CD4-positive, alpha-beta T cell treated with Interleukin-4 for 1 hour (primary cell): ENCODE measurements at regions not wholly inside any gene's neighbourhood (a gene's known extent, or its start where the extent isn't known, plus 50 kb on each side); places are given as distances from the start of the nearest gene placed in this dataset.
"Not testable (repeated sequence)": the region's sequence is repeated elsewhere in the genome, so short reads cannot be mapped to it uniquely, and the experiment has no call there.

Experiments used
- DNase-seq, 2 donors: peaks; one replicate each; pipeline ENCODE4 v3.0.0-alpha.2; 2020 to 2022

- not testable (repeated sequence) for DNase-seq
Measured at GRCh38 chr16:88165040-88165544, 213.9 kb downstream of the BANP start.

DNA sequence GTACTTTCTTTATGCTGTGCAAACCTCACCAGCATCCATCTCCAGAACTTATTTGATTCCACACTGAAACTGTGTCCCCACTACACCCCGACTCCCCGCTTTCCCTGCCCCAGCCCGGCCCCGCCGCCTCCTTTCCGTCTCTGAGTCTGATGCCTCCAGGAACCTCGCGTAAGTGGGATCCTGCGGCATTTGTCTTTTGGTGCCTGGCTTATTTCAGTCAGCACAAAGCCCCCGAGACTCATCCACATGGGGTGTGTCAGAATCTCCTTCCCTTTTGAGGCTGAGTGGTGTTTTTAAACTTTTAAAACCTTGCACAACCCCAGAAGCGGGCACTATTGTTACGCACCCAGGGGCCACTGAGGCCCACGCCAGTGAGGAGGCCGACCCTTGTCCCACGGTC, 214.4 kb downstream of the BANP start:
- not testable (repeated sequence) for DNase-seq

DNA sequence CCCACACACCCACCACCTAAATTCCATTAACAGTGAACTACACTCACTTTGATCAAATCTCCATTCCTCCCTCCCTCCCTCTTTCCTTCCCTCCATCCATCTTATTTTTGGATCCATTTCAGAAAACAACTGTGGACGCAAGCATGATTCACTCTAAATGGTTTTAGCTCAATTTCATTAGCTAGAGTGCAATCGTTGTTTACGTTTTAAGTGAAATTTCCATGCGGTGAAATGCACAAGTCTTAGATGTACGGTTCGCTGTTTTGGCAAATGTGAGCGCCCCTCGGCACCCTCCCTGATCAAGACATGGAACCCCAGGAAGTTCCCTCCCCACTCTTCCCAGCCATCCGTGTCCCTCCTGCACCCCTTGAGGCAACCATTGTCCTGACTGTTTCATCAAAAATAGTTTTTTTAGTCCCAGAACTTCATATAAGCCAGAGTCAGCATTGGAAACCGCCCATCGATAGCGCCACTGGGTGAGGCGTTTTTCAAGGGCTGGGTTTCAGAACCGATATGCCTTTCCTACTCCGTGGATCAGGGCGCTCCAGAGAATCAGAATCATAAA, 215.1 kb downstream of the BANP start:
- not testable (repeated sequence) for DNase-seq

DNA sequence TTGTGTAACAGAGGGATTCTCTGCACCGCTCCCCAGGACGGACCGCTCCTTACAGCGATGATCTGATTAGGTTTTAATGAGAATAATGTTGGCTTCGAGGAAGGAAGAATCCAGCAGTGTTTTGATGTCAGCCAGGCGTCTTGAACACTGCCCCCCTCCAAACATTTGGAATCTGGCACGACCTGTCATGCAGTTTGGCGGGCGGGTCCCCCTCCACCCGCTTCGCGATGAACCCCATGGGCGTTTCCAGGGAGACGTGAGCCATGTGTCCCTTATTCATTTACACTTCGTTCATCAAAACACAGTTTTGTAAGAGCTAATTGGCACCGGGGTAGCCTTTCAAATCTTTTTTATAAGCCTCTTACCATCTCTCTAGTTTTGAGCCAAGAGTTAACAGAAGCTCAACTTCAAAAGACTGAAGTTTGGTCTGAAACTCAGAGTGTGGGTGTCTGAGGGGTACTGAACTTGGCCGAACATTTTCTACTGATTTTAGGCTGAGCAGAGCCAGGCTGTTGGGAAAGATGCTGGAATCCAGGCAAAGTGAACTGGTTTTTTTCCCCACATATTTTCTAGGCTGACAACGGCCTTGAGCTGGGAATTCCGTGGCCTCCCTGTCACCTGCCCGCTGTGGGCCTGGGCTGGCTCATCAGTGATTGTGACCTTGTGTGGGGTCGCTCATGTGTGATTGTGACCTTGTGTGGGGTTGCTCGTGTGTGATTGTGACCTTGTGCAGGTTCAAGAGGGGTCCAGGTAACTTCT, 214.8 kb upstream of the ZNF469 start:
- DNase-seq: not testable (repeated sequence)

GRCh38 chr16:88168557-88168949, 214.2 kb upstream of the ZNF469 start:
- not testable (repeated sequence) for DNase-seq

DNA sequence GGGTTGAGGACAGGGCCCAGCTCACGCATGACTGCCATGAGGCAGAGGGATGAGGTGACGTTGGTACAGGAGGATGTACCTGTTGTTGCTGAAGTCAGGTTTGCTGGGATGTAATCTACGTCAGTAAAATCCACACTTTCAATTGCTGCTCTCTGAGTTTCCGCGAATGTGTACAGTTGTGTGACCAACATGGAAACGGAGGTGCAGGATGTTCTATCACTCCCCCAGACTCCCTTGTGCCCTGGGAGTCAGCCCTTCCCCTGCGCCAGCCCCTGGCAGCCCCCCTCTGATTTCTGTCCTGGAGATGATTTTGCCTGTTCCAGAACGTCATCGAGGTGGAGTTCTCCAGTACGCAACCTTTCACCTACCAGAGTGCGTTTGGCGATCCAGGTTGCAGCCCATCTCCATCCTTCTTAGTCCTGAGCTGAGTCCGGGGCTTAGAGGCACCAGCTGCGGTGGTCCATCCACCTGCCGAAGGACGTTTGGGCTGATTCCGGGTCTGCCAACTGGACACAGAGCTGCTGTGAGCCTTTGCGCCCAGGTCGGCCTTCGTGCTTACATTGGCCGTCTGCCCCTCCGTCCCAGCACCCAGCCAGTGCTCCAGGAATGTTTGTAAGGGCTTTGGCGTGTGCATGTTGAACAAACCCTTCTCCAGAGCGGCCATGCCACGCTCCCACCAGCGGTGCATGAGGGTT, 213.5 kb upstream of the ZNF469 start:
- DNase-seq: not testable (repeated sequence)

GRCh38 chr16:88169831-88170165, 213.0 kb upstream of the ZNF469 start:
- not testable (repeated sequence) for DNase-seq

- peak in 1 of 2 donors; percentile 30 for DNase-seq
Measured at GRCh38 chr16:88170528-88170991, 212.2 kb upstream of the ZNF469 start.

DNA sequence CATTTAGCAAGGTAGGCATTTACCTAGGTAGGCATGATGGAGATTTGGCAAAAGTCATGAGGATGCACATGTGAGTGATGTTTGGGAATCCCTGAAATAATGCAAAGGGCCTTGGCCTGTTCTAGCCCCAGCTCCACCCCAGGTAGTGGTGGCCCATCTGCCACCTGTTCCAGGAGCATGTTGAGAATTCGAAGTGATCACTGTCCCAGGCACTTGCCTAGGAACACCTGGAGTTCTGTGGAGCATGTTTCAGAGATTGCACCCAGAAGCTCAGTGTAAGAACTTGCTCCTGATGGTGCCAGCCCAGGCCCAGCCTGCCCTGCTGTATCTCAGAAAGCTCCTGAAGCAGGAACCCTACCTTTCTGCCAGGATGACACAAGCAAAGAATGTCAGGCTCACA, 211.6 kb upstream of the ZNF469 start:
- not testable (repeated sequence) for DNase-seq

- not testable (repeated sequence) for DNase-seq
Measured at GRCh38 chr16:88176184-88176583, 206.6 kb upstream of the ZNF469 start.

DNA sequence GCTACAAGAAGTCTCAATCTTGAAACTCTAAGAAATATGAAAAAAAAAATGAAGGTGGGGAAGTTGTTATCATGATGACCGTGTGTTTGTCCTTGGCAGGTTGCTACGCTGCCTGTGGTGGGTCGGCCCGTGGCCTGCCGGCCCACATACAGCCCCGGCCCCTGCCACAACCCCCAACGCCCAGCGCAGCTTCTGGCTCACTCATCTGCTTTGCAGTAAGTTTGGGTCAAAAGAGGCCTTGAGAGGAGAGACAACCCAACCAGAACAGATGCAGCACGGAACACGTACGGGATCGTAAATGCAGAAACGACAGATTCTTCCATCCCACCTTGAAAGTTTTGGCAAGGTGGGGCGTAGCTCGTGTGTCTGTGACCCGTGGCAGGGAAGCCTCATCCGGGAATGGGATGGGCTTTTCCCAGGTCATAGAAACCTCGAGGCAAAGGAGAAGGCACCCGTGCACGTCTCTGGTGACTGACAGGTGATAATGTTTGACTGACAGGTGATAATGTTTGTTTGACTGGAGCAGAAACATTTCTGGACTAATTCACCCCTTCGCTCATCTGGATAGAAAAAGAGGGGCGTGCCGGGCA, 206.1 kb upstream of the ZNF469 start:
- DNase-seq: not testable (repeated sequence)

DNA sequence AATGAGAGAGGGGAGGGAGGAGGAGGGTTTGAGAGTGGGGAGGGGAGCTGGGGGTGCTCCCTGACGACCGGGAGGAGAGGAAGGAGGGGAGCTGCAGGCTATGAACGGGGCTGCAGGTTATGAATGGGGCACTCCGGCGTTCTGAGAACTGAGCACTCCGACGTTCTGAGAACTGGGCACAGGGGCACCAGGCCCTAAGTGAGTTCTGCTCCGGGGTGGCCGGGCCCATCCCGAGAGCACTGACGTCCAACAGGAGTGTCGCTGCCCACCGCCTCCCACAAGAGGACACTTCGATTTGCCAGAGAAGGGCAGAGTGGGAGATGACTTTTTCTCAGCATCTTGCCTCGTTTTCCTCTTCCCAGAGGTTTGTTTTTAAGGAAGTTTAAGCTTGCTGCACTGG, 204.5 kb upstream of the ZNF469 start:
- DNase-seq: not testable (repeated sequence)

GRCh38 chr16:88178896-88179295, 203.9 kb upstream of the ZNF469 start:
- not testable (repeated sequence) for DNase-seq

- DNase-seq: not testable (repeated sequence)
Measured at GRCh38 chr16:88182967-88183881, 199.5 kb upstream of the ZNF469 start.

DNA sequence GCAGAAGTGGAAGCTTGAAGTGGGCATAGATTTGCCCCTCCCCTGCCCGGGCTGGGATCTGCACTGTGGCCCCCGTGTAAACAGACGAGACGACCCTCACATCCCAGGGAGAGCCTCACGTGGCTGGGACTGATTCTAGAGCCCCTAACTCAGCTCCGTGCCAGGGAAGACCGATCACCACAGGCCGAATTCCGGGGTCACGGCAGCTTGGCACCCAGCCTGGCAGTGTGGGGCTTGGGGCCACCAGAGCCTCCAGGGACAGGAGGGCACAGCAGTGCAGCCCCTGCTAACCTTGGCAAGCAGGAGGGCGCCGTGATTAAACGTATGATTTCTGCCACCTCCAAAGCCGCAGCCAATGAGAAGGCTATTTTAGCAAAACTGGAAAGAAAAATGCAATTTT, 198.7 kb upstream of the ZNF469 start:
- DNase-seq: not testable (repeated sequence)

- not testable (repeated sequence) for DNase-seq
Measured at GRCh38 chr16:88184566-88185355, 198.0 kb upstream of the ZNF469 start.

DNA sequence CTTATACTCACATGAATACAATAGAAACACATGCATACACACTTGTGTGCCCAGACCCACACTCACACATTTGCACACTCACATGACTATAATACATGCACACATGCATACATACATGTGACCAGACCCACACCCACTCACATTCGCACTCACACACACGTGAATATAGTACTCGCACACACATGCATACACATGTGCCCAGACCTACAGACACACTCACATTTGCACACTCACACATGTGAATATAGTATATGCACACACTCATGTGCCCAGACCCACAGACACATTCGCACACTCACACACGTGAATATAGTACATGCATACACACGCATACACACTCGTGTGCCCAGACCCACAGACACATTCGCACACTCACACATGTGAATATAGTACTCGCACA, 197.4 kb upstream of the ZNF469 start:
- DNase-seq: not testable (repeated sequence)

DNA sequence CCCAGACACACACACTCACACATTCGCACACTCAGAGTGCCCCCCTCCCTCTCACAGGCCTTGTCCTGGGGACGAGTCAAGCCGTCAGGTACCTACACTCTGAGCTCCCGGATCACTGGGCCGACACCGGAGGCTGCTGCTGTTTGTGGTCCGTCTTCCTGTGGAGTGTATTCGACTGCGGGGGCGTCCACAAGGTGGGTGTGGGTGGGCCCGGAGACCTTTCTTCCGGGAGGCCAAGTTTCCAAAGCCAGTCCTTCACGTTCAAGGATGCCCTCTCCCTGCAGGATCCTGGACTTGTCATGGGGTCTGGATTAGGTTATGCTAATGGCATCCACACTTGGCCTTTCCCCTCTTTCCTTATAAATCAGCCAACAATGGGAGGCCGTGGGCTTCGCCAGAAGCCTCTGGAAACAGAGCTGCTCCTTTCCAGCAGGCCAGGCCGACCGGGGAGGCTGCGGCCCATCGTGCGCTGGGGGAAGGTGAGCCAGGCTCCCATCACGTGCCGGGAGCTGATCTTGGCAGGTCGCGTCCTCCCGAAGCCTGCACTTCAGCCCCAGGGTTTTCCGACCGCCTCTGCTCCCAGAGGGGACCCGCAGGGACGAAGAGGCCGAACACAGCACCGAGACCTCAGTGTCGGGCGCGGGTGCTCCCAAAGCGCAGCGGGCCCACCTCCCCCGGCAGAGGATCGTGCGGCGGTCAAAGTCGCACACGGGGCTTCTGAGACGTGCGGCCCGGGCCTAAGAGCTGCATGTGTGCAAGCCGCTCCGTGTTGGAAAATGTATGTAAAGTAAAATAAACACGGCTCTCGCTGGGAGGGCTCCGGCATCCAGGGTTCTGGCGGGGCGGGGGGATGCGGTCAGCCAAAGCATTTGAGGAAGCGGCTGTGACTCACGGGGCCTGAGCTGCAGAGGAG, 196.5 kb upstream of the ZNF469 start:
- DNase-seq: not testable (repeated sequence)

GRCh38 chr16:88186889-88187870, 195.6 kb upstream of the ZNF469 start:
- not testable (repeated sequence) for DNase-seq
